HG03439 (cell line): ENCODE measurements at regions not wholly inside any gene's neighbourhood (a gene's known extent, or its start where the extent isn't known, plus 50 kb on each side); places are given as distances from the start of the nearest gene placed in this dataset.

Source experiments
- ATAC-seq: cut with Tn5 transposase; IDR thresholded peaks from one replicate; pipeline ENCODE4 v1.9.1; 2021; ENCODE audit warnings: mild to moderate bottlenecking, moderate library complexity; ENCODE audit not compliant: unreplicated experiment

GRCh38 chr12:115859231-115859630 lies 418.3 kb downstream of the MED13L start:
- no peak for ATAC-seq

- no peak for ATAC-seq
Measured at GRCh38 chr12:115857923-115858322, 419.6 kb downstream of the MED13L start.

GRCh38 chr12:115857160-115857920 lies 420.2 kb downstream of the MED13L start:
- no peak for ATAC-seq

GRCh38 chr12:115852054-115852453 lies 425.4 kb downstream of the MED13L start:
- ATAC-seq, result no peak

- no peak for ATAC-seq
Measured at GRCh38 chr12:115850957-115851356, 426.5 kb downstream of the MED13L start.

- no peak for ATAC-seq
Measured at GRCh38 chr12:115849262-115849943, 428.1 kb downstream of the MED13L start.

GRCh38 chr12:115847398-115847797 lies 430.1 kb downstream of the MED13L start:
- ATAC-seq, result no peak

- no peak for ATAC-seq
Measured at GRCh38 chr12:115846516-115846915, 431.0 kb downstream of the MED13L start.

- ATAC-seq, result no peak
Measured at GRCh38 chr12:115840159-115840558, 437.3 kb downstream of the MED13L start.

GRCh38 chr12:115838952-115839351 lies 438.5 kb downstream of the MED13L start:
- no peak for ATAC-seq

GRCh38 chr12:115837220-115837619 lies 440.3 kb downstream of the MED13L start:
- no peak for ATAC-seq

- no peak for ATAC-seq
Measured at GRCh38 chr12:115835445-115835844, 442.0 kb downstream of the MED13L start.

- no peak for ATAC-seq
Measured at GRCh38 chr12:115833704-115834103, 443.8 kb downstream of the MED13L start.

- ATAC-seq, result no peak
Measured at GRCh38 chr12:115830633-115831032, 446.9 kb downstream of the MED13L start.

GRCh38 chr12:115830070-115830469 lies 447.4 kb downstream of the MED13L start:
- ATAC-seq, result no peak

GRCh38 chr12:115828168-115828567 lies 449.3 kb downstream of the MED13L start:
- no peak for ATAC-seq

GRCh38 chr12:115824936-115825602 lies 452.4 kb downstream of the MED13L start:
- ATAC-seq, result no peak

- ATAC-seq, result no peak
Measured at GRCh38 chr12:115823635-115824034, 453.9 kb downstream of the MED13L start.

GRCh38 chr12:115820656-115821055 lies 456.8 kb downstream of the MED13L start:
- no peak for ATAC-seq

GRCh38 chr12:115818973-115819372 lies 458.5 kb downstream of the MED13L start:
- no peak for ATAC-seq

- no peak for ATAC-seq
Measured at GRCh38 chr12:115817389-115817788, 460.1 kb downstream of the MED13L start.

- ATAC-seq, result no peak
Measured at GRCh38 chr12:115815924-115816323, 461.6 kb downstream of the MED13L start.
